ENCODE measurements at regions not wholly inside any gene's neighbourhood (a gene's known extent, or its start where the extent isn't known, plus 50 kb on each side); places are given as distances from the start of the nearest gene placed in this dataset.

GRCh38 chr19:46911456-46911855, 50.7 kb downstream of the ARHGAP35 start:
- no peak for DNase-seq

GRCh38 chr19:46913198-46913851, 52.5 kb downstream of the ARHGAP35 start:
- no peak for DNase-seq

GRCh38 chr19:46913852-46914430, 53.1 kb downstream of the ARHGAP35 start:
- DNase-seq: peak in 1 of 2 donors; percentile 17

- peak in 1 of 2 donors; percentile 19 for DNase-seq
Measured at GRCh38 chr19:46915386-46915785, 54.6 kb downstream of the ARHGAP35 start.

- no peak for DNase-seq
Measured at GRCh38 chr19:46917002-46917401, 56.2 kb downstream of the ARHGAP35 start.

- no peak for DNase-seq
Measured at GRCh38 chr19:46919324-46919723, 58.5 kb downstream of the ARHGAP35 start.

GRCh38 chr19:46920362-46920761, 59.6 kb downstream of the ARHGAP35 start:
- no peak for DNase-seq

GRCh38 chr19:46921071-46921470, 60.3 kb downstream of the ARHGAP35 start:
- DNase-seq: no peak

- DNase-seq: no peak
Measured at GRCh38 chr19:46922465-46922864, 61.7 kb downstream of the ARHGAP35 start.

GRCh38 chr19:46924874-46925547, 64.2 kb downstream of the ARHGAP35 start:
- DNase-seq: no peak

- DNase-seq: no peak
Measured at GRCh38 chr19:46925548-46925950, 64.8 kb downstream of the ARHGAP35 start.

- DNase-seq: no peak
Measured at GRCh38 chr19:46926170-46927071, 65.6 kb downstream of the ARHGAP35 start.

GRCh38 chr19:46927106-46927505, 66.3 kb downstream of the ARHGAP35 start:
- DNase-seq: no peak

- DNase-seq: no peak
Measured at GRCh38 chr19:46927893-46928292, 67.1 kb downstream of the ARHGAP35 start.

- no peak for DNase-seq
Measured at GRCh38 chr19:46928951-46929350, 68.2 kb downstream of the ARHGAP35 start.

GRCh38 chr19:46931202-46931601, 70.4 kb downstream of the ARHGAP35 start:
- DNase-seq: peak in 1 of 2 donors; percentile 35

GRCh38 chr19:46932346-46932745, 71.5 kb downstream of the ARHGAP35 start:
- DNase-seq: no peak

- DNase-seq: no peak
Measured at GRCh38 chr19:46935066-46935663, 74.4 kb downstream of the ARHGAP35 start.

GRCh38 chr19:46943150-46943946, 76.3 kb upstream of the NPAS1 start:
- no peak for DNase-seq

- no peak for DNase-seq
Measured at GRCh38 chr19:46944123-46944748, 75.4 kb upstream of the NPAS1 start.

All from inflammatory macrophage (primary cell).